GM23338 (cell line): ENCODE measurements at regions not wholly inside any gene's neighbourhood (a gene's known extent, or its start where the extent isn't known, plus 50 kb on each side); places are given as distances from the start of the nearest gene placed in this dataset.

Experiments used
- ATAC-seq: fragments of 200-7000 bp; cut with Tn5 transposase; 3 replicates; pipeline ENCODE4 v1.9.1; 2020
- DNase-seq: peaks from one replicate; pipeline ENCODE4 v3.0.0-alpha.2; 2015; ENCODE audit warnings: low spot score
- H2AFZ ChIP-seq: fragments of 200-600 bp; sonication (generic); 2 replicates; pipeline ENCODE4 v1.8.0; 2016; ENCODE audit warnings: antibody characterized with exemption, mild to moderate bottlenecking, moderate library complexity
- H3F3A ChIP-seq: fragments of 200-600 bp; sonication (generic); replicated peaks from 2 replicates; pipeline ENCODE4 v1.8.0; 2017; ENCODE audit warnings: antibody characterized with exemption, mixed run types, low read depth
- H3K27ac ChIP-seq: fragments of 200-600 bp; sonication (generic); 2 replicates; pipeline ENCODE4 v1.6.1; 2016; ENCODE audit warnings: low read depth
- H3K27me3 ChIP-seq: fragments of 200-600 bp; sonication (generic); 2 replicates; pipeline ENCODE4 v1.8.0; 2016; ENCODE audit warnings: mild to moderate bottlenecking, mixed run types, moderate library complexity; ENCODE audit not compliant: insufficient read depth
- H3K36me3 ChIP-seq: fragments of 200-600 bp; sonication (generic); 2 replicates; pipeline ENCODE4 v1.8.0; 2016; ENCODE audit warnings: mild to moderate bottlenecking; ENCODE audit not compliant: insufficient read depth
- H3K4me1 ChIP-seq: fragments of 200-600 bp; sonication (generic); 2 replicates; pipeline ENCODE4 v1.8.0; 2016; ENCODE audit warnings: mild to moderate bottlenecking, moderate library complexity; ENCODE audit not compliant: insufficient read depth
- H3K4me2 ChIP-seq: fragments of 200-600 bp; sonication (generic); 2 replicates; pipeline ENCODE4 v1.7.1; 2017; ENCODE audit warnings: mixed run types
- H3K4me3 ChIP-seq: fragments of 200-600 bp; sonication (generic); 2 replicates; pipeline ENCODE4 v1.6.1; 2016; ENCODE audit warnings: mixed run types
- H3K79me2 ChIP-seq: fragments of 200-600 bp; sonication (generic); replicated peaks from 2 replicates; pipeline ENCODE4 v1.8.0; 2017; ENCODE audit warnings: mild to moderate bottlenecking; ENCODE audit not compliant: insufficient read depth
- H3K9me2 ChIP-seq: fragments of 200-600 bp; sonication (generic); 2 replicates; pipeline ENCODE4 v1.8.0; 2017; ENCODE audit not compliant: insufficient read depth
- H4K20me1 ChIP-seq: fragments of 200-600 bp; sonication (generic); replicated peaks from 2 replicates; pipeline ENCODE4 v1.8.0; 2017; ENCODE audit warnings: mild to moderate bottlenecking; ENCODE audit not compliant: insufficient read depth
- H3K27ac Mint-ChIP-seq: 2 replicates; pipeline ENCODE4 v1.8.0; 2020; ENCODE audit warnings: inconsistent platforms, mild to moderate bottlenecking, moderate library complexity, mixed read lengths
- H3K27me3 Mint-ChIP-seq: 3 replicates; pipeline ENCODE4 v1.8.0; 2022; ENCODE audit warnings: low read depth, mild to moderate bottlenecking, moderate library complexity, mixed read lengths, inconsistent platforms; ENCODE audit not compliant: insufficient read depth, poor library complexity
- H3K36me3 Mint-ChIP-seq: 3 replicates; pipeline ENCODE4 v1.8.0; 2021; ENCODE audit warnings: low read depth, mild to moderate bottlenecking, inconsistent platforms, moderate library complexity, mixed read lengths
- H3K4me1 Mint-ChIP-seq: 3 replicates; pipeline ENCODE4 v1.8.0; 2020; ENCODE audit warnings: mild to moderate bottlenecking, inconsistent platforms, mixed read lengths
- H3K4me3 Mint-ChIP-seq: 3 replicates; pipeline ENCODE4 v1.8.0; 2021; ENCODE audit warnings: moderate library complexity, mild to moderate bottlenecking, inconsistent platforms, mixed read lengths
- H3K9me3 Mint-ChIP-seq: 3 replicates; pipeline ENCODE4 v1.8.0; 2020; ENCODE audit warnings: moderate library complexity, mild to moderate bottlenecking, inconsistent platforms, mixed read lengths
- CREB1 ChIP-seq: fragments of 250-450 bp; sonication (Bioruptor Pico); IDR thresholded peaks from 2 replicates; pipeline ENCODE4 v1.5.0; 2020; ENCODE audit warnings: low read depth, mild to moderate bottlenecking, moderate library complexity
- CTCF ChIP-seq, 2 experiments: fragments of 200-600 bp in 1 of 2; sonication (generic) in 1 of 2; conservative IDR thresholded peaks; 2 replicates each; pipeline versions ENCODE4 v1.5.1 to v1.6.1; 2016 to 2017; ENCODE audit warnings: antibody characterized with exemption in 2 of 2, low read depth in 2 of 2, mild to moderate bottlenecking in 2 of 2, moderate library complexity in 1 of 2
- ETS1 ChIP-seq: IDR thresholded peaks from 2 replicates; pipeline ENCODE4 v1.6.1; 2016; ENCODE audit warnings: antibody characterized with exemption
- EZH2 ChIP-seq: fragments of 200-600 bp; sonication (generic); IDR thresholded peaks from one replicate; pipeline ENCODE4 v1.8.0; 2017; ENCODE audit warnings: antibody characterized with exemption, mild to moderate bottlenecking, low read depth; ENCODE audit not compliant: unreplicated experiment
- EZH2phosphoT487 ChIP-seq: fragments of 200-600 bp; sonication (generic); IDR thresholded peaks from one replicate; pipeline ENCODE4 v1.8.1; 2018; ENCODE audit warnings: antibody characterized with exemption; ENCODE audit not compliant: unreplicated experiment
- JUNB ChIP-seq: IDR thresholded peaks from one replicate; pipeline ENCODE4 v1.6.1; 2016; ENCODE audit warnings: antibody characterized with exemption; ENCODE audit not compliant: unreplicated experiment
- NANOG ChIP-seq: IDR thresholded peaks from 2 replicates; pipeline ENCODE4 v1.6.1; 2016; ENCODE audit warnings: antibody characterized with exemption, borderline replicate concordance
- POLR2AphosphoS5 ChIP-seq: IDR thresholded peaks from 2 replicates; pipeline ENCODE4 v1.6.1; 2016; ENCODE audit warnings: antibody characterized with exemption, low read depth
- REST ChIP-seq: IDR thresholded peaks from one replicate; pipeline ENCODE4 v1.6.1; 2018; ENCODE audit warnings: antibody characterized with exemption; ENCODE audit not compliant: unreplicated experiment
- STAT1 ChIP-seq: IDR thresholded peaks from one replicate; pipeline ENCODE4 v1.6.1; 2016; ENCODE audit warnings: antibody characterized with exemption; ENCODE audit not compliant: unreplicated experiment
- ZNF114 ChIP-seq: fragments of 250-450 bp; sonication (Bioruptor Pico); IDR thresholded peaks from 2 replicates; pipeline ENCODE4 v1.5.0; 2020; ENCODE audit warnings: mild to moderate bottlenecking, moderate library complexity
- ZNF331 ChIP-seq: fragments of 250-450 bp; sonication (Bioruptor Pico); IDR thresholded peaks from 2 replicates; pipeline ENCODE4 v1.5.0; 2020; ENCODE audit warnings: low read depth, mild to moderate bottlenecking, moderate library complexity
- ZNF462 ChIP-seq: fragments of 250-450 bp; sonication (Bioruptor Pico); IDR thresholded peaks from 2 replicates; pipeline ENCODE4 v1.5.0; 2020; ENCODE audit warnings: mild to moderate bottlenecking, moderate library complexity

GRCh38 chr4:81665649-81666048 is 193.9 kb upstream of the RASGEF1B start:
- H3K9me3 Mint-ChIP-seq = no peaks in the 10 kb centered on the region

More at GRCh38 chr4:81665649-81666048, 193.9 kb upstream of the RASGEF1B start:
- no peaks in the 10 kb centered on the region for H3K79me2 ChIP-seq
- no peaks in the 10 kb centered on the region for H3F3A ChIP-seq
- no peak overlapping the region for H3K4me2 ChIP-seq
- no peak for ATAC-seq
- no peak for DNase-seq
- Mint-ChIP-seq H3K4me1 (peaks cover 8% of the 10 kb centered on the region; the same call in 2 of the 3 replicates), H3K27ac (no peak overlapping the region), H3K4me3 (no peak overlapping the region), H3K27me3 (no peaks in the 10 kb centered on the region), H3K36me3 (no peaks in the 10 kb centered on the region)
- no peak overlapping the region for H3K27ac ChIP-seq
- H3K27me3 ChIP-seq = no peaks in the 10 kb centered on the region
- no peaks in the 10 kb centered on the region for H3K36me3 ChIP-seq
- no peak overlapping the region for H3K4me3 ChIP-seq
- H4K20me1 ChIP-seq = no peaks in the 10 kb centered on the region
- H3K4me1 ChIP-seq = no peaks in the 10 kb centered on the region
- no peak for TF ChIP-seq ETS1
- no peak for TF ChIP-seq STAT1
- TF ChIP-seq POLR2AphosphoS5 = no peak
- TF ChIP-seq ZNF462 (CRISPR knock-in tag) = no peak
- no peak for TF ChIP-seq EZH2
- TF ChIP-seq NANOG = no peak
- TF ChIP-seq ZNF331 (CRISPR knock-in tag) = no peak
- TF ChIP-seq JUNB = no peak
- no peak for TF ChIP-seq CTCF (conservative IDR thresholded peaks at IDR 0.05; ENCODE audit: low read depth in 2 of 2)
- no peak for TF ChIP-seq CREB1
- no peak for TF ChIP-seq ZNF114 (CRISPR knock-in tag)
- no peak for TF ChIP-seq REST
- TF ChIP-seq EZH2phosphoT487 = no peak
- no peak overlapping the region for H2AFZ ChIP-seq
- H3K9me2 ChIP-seq = no peaks in the 10 kb centered on the region
